ENCODE measurements at regions not wholly inside any gene's neighbourhood (a gene's known extent, or its start where the extent isn't known, plus 50 kb on each side); places are given as distances from the start of the nearest gene placed in this dataset.

DNA sequence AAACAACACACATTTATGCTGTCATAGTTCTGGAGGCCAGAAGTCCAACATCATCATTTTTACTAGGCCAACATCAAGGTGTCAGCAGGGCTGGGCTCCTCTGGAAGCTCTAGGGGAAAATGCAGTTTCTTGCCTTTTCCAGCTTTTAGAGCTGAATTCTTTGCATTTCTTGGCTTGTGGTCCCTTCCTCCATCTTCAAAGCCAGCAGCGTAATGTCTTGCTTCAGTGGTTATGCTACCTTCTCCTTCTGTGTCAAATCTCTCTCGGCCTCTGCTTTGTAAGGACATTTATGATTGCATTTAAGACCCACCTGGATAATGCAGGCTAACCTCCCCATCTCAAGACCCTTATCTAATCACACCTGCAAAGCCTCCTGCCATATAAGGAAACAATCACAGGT, 66.5 kb upstream of the ANKRD1 start:
- H3K79me2 ChIP-seq (ENCODE audit: low read length): no peaks in the 10 kb centered on the region
- no peak for DNase-seq
- H2AFZ ChIP-seq (ENCODE audit: low read length): no peak overlapping the region
- no peaks in the 10 kb centered on the region for H3K9me3 ChIP-seq (replicated peaks; ENCODE audit: insufficient read depth, low read length)
- no peaks in the 10 kb centered on the region for H3F3A ChIP-seq (ENCODE audit: insufficient read depth, low read length)
- H3K4me2 ChIP-seq (ENCODE audit: low read depth, low read length): no peak overlapping the region
- H4K20me1 ChIP-seq (ENCODE audit: insufficient read depth, low read length): no peaks in the 10 kb centered on the region
- H3K4me3 ChIP-seq (ENCODE audit: low read length): no peak overlapping the region
- no peaks in the 10 kb centered on the region for H3K4me1 ChIP-seq (ENCODE audit: low read length)
- no peak overlapping the region for H3K9ac ChIP-seq (ENCODE audit: low read length)
- no peaks in the 10 kb centered on the region for H3K9me2 ChIP-seq (replicated peaks; ENCODE audit: insufficient read depth, low read length)
- no peaks in the 10 kb centered on the region for H3K36me3 ChIP-seq (replicated peaks; ENCODE audit: insufficient read depth, low read length)
- no peaks in the 10 kb centered on the region for H3K27me3 ChIP-seq (replicated peaks; ENCODE audit: insufficient read depth, low read length)
- TF ChIP-seq, protein P1, sequence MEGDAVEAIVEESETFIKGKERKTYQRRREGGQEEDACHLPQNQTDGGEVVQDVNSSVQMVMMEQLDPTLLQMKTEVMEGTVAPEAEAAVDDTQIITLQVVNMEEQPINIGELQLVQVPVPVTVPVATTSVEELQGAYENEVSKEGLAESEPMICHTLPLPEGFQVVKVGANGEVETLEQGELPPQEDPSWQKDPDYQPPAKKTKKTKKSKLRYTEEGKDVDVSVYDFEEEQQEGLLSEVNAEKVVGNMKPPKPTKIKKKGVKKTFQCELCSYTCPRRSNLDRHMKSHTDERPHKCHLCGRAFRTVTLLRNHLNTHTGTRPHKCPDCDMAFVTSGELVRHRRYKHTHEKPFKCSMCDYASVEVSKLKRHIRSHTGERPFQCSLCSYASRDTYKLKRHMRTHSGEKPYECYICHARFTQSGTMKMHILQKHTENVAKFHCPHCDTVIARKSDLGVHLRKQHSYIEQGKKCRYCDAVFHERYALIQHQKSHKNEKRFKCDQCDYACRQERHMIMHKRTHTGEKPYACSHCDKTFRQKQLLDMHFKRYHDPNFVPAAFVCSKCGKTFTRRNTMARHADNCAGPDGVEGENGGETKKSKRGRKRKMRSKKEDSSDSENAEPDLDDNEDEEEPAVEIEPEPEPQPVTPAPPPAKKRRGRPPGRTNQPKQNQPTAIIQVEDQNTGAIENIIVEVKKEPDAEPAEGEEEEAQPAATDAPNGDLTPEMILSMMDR (IDR thresholded peaks at IDR 0.05; ENCODE audit: low read length): no peak
- no peak for TF ChIP-seq EZH2phosphoT487 (IDR thresholded peaks at IDR 0.05; ENCODE audit: low read length)
- TF ChIP-seq EZH2 (optimal IDR thresholded peaks at IDR 0.05; ENCODE audit: low read depth, low read length): no peak
- H3K27ac ChIP-seq (ENCODE audit: low read length): no peak overlapping the region

DNA sequence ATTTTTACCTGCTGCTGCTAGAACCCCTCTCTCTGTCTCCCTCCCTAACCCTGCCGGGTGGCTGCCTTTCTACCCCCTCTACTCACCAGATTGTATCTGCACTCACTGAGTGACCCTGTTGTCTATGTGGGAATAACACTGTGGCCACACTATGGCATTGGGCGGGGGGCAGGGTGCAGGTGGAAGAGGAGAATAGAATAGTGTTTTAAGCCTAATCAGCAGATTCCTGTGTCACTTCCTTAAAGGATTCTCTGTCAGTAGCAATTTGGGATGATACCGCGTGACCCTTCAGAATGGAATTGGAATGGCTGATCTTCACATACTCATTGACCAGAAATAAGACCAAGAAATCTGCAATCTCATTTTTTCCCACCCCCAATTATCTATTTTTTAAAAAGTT, 67.1 kb upstream of the ANKRD1 start:
- H3K36me3 ChIP-seq (replicated peaks; ENCODE audit: insufficient read depth, low read length): no peaks in the 10 kb centered on the region
- H3K9ac ChIP-seq (ENCODE audit: low read length): no peak overlapping the region
- H3K4me1 ChIP-seq (ENCODE audit: low read length): 0 out of 2 replicates have a peak, but pooled peaks cover 2% of the 10 kb centered on the region
- H3F3A ChIP-seq (ENCODE audit: insufficient read depth, low read length): no peaks in the 10 kb centered on the region
- no peaks in the 10 kb centered on the region for H3K9me3 ChIP-seq (replicated peaks; ENCODE audit: insufficient read depth, low read length)
- no peaks in the 10 kb centered on the region for H3K79me2 ChIP-seq (ENCODE audit: low read length)
- H2AFZ ChIP-seq (ENCODE audit: low read length): no peak overlapping the region
- no peak for DNase-seq
- H3K27me3 ChIP-seq (replicated peaks; ENCODE audit: insufficient read depth, low read length): no peaks in the 10 kb centered on the region
- no peak for TF ChIP-seq EZH2phosphoT487 (IDR thresholded peaks at IDR 0.05; ENCODE audit: low read length)
- TF ChIP-seq, protein P1 (IDR thresholded peaks at IDR 0.05; ENCODE audit: low read length): no peak
- TF ChIP-seq EZH2 (optimal IDR thresholded peaks at IDR 0.05; ENCODE audit: low read depth, low read length): no peak
- no peak overlapping the region for H3K4me2 ChIP-seq (ENCODE audit: low read depth, low read length)
- H3K4me3 ChIP-seq (ENCODE audit: low read length): no peak overlapping the region
- H3K27ac ChIP-seq (ENCODE audit: low read length): no peak overlapping the region
- H3K9me2 ChIP-seq (replicated peaks; ENCODE audit: insufficient read depth, low read length): no peaks in the 10 kb centered on the region
- H4K20me1 ChIP-seq (ENCODE audit: insufficient read depth, low read length): no peaks in the 10 kb centered on the region

DNA sequence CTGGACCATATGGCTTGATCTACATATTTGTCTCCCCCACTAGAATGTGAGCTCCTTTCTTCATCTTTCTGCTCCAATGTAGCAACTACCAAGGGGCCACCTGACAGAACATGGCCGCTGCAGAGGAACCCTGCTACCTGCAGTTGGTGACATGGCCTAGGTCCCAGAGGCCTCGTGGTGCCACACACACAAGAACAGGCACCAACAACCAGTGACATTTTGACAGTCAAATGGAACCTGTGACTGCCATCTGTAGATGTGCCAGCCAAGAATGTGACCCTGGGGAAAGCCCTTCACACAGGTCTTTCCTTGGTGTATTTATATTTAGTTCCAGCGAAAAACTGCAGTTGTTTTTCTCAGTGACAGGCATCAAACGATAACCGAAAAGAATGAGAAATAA, 67.9 kb upstream of the ANKRD1 start:
- Histone ChIP-seq H3K4me2 (ENCODE audit: low read depth, low read length) (no peak overlapping the region), H2AFZ (ENCODE audit: low read length) (no peak overlapping the region), H3K27me3 (replicated peaks; ENCODE audit: insufficient read depth, low read length) (no peaks in the 10 kb centered on the region), H3K9me2 (replicated peaks; ENCODE audit: insufficient read depth, low read length) (no peaks in the 10 kb centered on the region), H3K4me1 (ENCODE audit: low read length) (0 out of 2 replicates have a peak, but pooled peaks cover 9% of the 10 kb centered on the region), H3F3A (ENCODE audit: insufficient read depth, low read length) (no peaks in the 10 kb centered on the region), H3K27ac (ENCODE audit: low read length) (no peak overlapping the region), H3K4me3 (ENCODE audit: low read length) (no peak overlapping the region), H4K20me1 (ENCODE audit: insufficient read depth, low read length) (no peaks in the 10 kb centered on the region), H3K79me2 (ENCODE audit: low read length) (no peaks in the 10 kb centered on the region), H3K9me3 (replicated peaks; ENCODE audit: insufficient read depth, low read length) (no peaks in the 10 kb centered on the region), H3K9ac (ENCODE audit: low read length) (no peak overlapping the region), H3K36me3 (replicated peaks; ENCODE audit: insufficient read depth, low read length) (no peaks in the 10 kb centered on the region)
- TF ChIP-seq EZH2 (optimal IDR thresholded peaks at IDR 0.05; ENCODE audit: low read depth, low read length) (no peak), EZH2phosphoT487 (IDR thresholded peaks at IDR 0.05; ENCODE audit: low read length) (no peak)
- TF ChIP-seq, protein P1 (IDR thresholded peaks at IDR 0.05; ENCODE audit: low read length): no peak
- no peak for DNase-seq
